ENCODE measurements at regions not wholly inside any gene's neighbourhood (a gene's known extent, or its start where the extent isn't known, plus 50 kb on each side); places are given as distances from the start of the nearest gene placed in this dataset.

DNA sequence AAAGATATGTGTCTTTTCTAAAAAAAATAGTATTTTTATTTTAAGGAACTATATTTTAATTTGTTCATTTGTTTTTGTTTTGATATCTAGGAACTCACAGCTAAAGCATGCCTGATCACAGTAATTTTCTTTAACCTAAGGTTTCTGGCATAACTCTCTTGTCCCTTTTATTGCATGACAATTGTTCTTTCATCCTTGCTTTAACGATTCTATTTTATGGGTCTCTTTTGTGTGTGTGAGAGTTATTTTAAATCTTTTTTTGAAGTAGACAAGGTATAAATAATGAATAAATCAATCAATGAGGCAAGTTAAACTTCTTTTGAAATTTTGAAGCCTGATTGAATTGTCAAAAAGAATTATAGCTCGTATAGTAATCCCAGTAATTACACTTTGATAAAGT, 747.8 kb upstream of the GOLIM4 start:
- Histone ChIP-seq H3K9me3 (no peaks in the 10 kb centered on the region), H3K27me3 (no peaks in the 10 kb centered on the region), H3K4me1 (ENCODE audit: insufficient read depth) (no peaks in the 10 kb centered on the region), H3K27ac (no peak overlapping the region), H3K4me3 (no peak overlapping the region), H3K36me3 (no peaks in the 10 kb centered on the region)
- no peak for DNase-seq
- WGBS, 3 donors = 38 to 52% (median 46%) methylated on average over 2 of the region's 2 CpGs
- intact Hi-C loops (cut with DNase I) = no loop called here
- TF ChIP-seq EP300 (IDR thresholded peaks at IDR 0.05) (no peak), POLR2A (IDR thresholded peaks at IDR 0.05) (no peak)
- TF ChIP-seq, protein P1, sequence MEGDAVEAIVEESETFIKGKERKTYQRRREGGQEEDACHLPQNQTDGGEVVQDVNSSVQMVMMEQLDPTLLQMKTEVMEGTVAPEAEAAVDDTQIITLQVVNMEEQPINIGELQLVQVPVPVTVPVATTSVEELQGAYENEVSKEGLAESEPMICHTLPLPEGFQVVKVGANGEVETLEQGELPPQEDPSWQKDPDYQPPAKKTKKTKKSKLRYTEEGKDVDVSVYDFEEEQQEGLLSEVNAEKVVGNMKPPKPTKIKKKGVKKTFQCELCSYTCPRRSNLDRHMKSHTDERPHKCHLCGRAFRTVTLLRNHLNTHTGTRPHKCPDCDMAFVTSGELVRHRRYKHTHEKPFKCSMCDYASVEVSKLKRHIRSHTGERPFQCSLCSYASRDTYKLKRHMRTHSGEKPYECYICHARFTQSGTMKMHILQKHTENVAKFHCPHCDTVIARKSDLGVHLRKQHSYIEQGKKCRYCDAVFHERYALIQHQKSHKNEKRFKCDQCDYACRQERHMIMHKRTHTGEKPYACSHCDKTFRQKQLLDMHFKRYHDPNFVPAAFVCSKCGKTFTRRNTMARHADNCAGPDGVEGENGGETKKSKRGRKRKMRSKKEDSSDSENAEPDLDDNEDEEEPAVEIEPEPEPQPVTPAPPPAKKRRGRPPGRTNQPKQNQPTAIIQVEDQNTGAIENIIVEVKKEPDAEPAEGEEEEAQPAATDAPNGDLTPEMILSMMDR (IDR thresholded peaks at IDR 0.05) = no peak

DNA sequence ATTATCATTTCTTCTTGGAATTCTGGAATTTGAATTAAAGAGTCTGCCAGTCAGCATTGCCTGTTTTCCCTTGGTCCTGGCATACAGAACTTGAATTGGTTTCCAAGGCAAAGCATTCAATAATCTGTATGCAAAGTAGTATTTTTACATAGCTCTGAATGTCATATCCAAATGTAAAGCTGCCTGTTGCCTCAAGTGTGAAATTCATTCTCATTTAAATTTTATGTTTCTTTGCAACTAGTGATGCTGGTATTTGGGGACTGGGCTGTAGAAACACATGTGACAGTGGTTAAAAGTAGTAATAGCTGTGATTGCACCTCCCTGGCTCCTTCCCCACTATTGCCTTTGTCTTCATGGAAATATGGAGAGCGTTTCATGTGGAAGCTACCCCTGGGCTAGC, 743.9 kb upstream of the GOLIM4 start:
- H3K27ac ChIP-seq = no peak overlapping the region
- intact Hi-C loops (cut with DNase I) = no loop called here
- TF ChIP-seq POLR2A (IDR thresholded peaks at IDR 0.05) = no peak
- TF ChIP-seq, protein P1 (IDR thresholded peaks at IDR 0.05) = no peak
- no peak for TF ChIP-seq EP300 (IDR thresholded peaks at IDR 0.05)

DNA sequence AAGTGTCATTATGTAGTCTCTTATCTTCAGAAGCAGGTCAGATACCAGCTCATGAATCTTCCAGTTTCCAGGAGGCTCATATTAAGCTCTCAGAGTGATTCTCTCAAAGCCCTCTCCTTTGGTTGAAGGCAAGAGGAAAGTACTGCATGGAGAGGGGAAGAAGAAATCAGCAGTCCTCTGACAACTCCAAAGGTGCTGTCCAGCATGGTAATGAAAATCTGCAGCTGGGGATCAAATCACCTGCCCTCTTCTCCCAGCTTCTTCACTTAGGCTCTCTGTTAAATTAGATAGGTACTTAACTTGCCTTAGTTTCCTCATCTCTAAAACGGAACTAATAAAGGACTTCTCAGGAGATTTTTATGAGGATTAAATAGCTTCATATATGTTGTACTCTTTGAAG, 738.8 kb upstream of the GOLIM4 start:
- TF ChIP-seq EP300 (IDR thresholded peaks at IDR 0.05) (no peak), POLR2A (IDR thresholded peaks at IDR 0.05) (no peak)
- TF ChIP-seq, protein P1 (IDR thresholded peaks at IDR 0.05) = no peak
- Histone ChIP-seq H3K27ac (no peak overlapping the region), H3K4me3 (no peak overlapping the region), H3K36me3 (no peaks in the 10 kb centered on the region), H3K27me3 (no peaks in the 10 kb centered on the region), H3K4me1 (ENCODE audit: insufficient read depth) (no peaks in the 10 kb centered on the region), H3K9me3 (no peaks in the 10 kb centered on the region)
- intact Hi-C loops (cut with DNase I) = no loop called here
- 87 to 95% (median 90%) methylated on average over 1 of the region's 1 CpG for WGBS, 3 donors
- DNase-seq = no peak

More for the DNA sequence above, 743.9 kb upstream of the GOLIM4 start:
- no peak overlapping the region for H3K4me3 ChIP-seq
- H3K27me3 ChIP-seq = no peaks in the 10 kb centered on the region
- no peaks in the 10 kb centered on the region for H3K9me3 ChIP-seq
- no peak for DNase-seq
- H3K36me3 ChIP-seq = no peaks in the 10 kb centered on the region
- no peaks in the 10 kb centered on the region for H3K4me1 ChIP-seq (ENCODE audit: insufficient read depth)
- 78 to 93% (median 83%) methylated on average over 1 of the region's 1 CpG for WGBS, 3 donors

DNA sequence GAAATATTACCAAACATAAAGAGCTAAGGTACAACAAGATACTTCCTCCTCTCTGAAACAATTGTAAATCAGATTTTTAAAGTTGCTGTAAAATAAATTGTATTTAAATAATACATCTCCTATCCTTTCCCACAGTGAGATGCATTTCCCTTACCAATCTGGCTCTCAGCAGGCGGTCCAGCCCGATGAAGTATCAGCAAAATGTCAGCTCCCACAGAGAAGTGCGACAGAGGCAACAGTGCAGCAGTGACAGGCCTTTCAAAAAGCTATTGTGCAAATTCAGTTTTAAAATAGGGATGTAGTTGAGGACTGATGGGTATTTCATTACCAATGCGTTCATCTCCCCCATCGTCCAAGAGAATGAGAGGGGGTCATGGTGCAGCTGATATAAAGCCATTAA, 733.2 kb upstream of the GOLIM4 start:
- no peak for DNase-seq
- WGBS, 3 donors = 63 to 70% (median 63%) methylated on average over 5 of the region's 5 CpGs
- Histone ChIP-seq H3K27me3 (no peaks in the 10 kb centered on the region), H3K27ac (no peak overlapping the region), H3K36me3 (no peaks in the 10 kb centered on the region), H3K9me3 (no peaks in the 10 kb centered on the region), H3K4me1 (ENCODE audit: insufficient read depth) (no peaks in the 10 kb centered on the region), H3K4me3 (no peak overlapping the region)
- intact Hi-C loops (cut with DNase I) = no loop called here
- TF ChIP-seq, protein P1 (IDR thresholded peaks at IDR 0.05) = no peak
- no peak for TF ChIP-seq EP300 (IDR thresholded peaks at IDR 0.05)
- TF ChIP-seq POLR2A (IDR thresholded peaks at IDR 0.05) = no peak

DNA sequence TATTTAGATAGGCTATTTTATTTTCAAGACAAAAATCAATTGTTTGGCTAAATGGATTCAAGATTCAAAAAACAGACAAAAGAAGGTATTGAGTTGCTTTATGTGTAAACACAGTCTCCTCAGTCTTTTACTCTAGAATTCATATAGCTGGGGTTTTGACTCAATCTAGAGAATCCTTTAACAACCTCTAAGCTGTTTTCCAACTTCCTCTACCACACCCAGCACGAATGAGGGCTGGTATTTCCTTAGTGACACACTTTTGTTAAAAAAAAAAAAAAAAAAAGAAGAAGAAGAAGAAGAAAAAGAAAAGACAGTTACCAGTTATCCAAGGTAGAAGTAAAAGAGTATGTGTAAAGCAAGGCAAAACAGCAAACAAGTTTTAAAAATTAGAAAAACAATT, 732.8 kb upstream of the GOLIM4 start:
- Histone ChIP-seq H3K27me3 (no peaks in the 10 kb centered on the region), H3K4me1 (ENCODE audit: insufficient read depth) (no peaks in the 10 kb centered on the region), H3K9me3 (no peaks in the 10 kb centered on the region), H3K4me3 (no peak overlapping the region), H3K36me3 (no peaks in the 10 kb centered on the region), H3K27ac (no peak overlapping the region)
- no peak for TF ChIP-seq EP300 (IDR thresholded peaks at IDR 0.05)
- TF ChIP-seq POLR2A (IDR thresholded peaks at IDR 0.05) = no peak
- TF ChIP-seq, protein P1 (IDR thresholded peaks at IDR 0.05) = no peak
- 33 to 35% (median 34%) methylated on average over 1 of the region's 1 CpG for WGBS, 3 donors
- DNase-seq = no peak
- intact Hi-C loops (cut with DNase I) = no loop called here

Data from ovary (tissue), 7 donors.